Left forelimb (tissue), 1 donor: ENCODE measurements at regions not wholly inside any gene's neighbourhood (a gene's known extent, or its start where the extent isn't known, plus 50 kb on each side); places are given as distances from the start of the nearest gene placed in this dataset.
"Not testable (repeated sequence)": the region's sequence is repeated elsewhere in the genome, so short reads cannot be mapped to it uniquely, and the experiment has no call there.

Experiments used
- DNase-seq: peaks from one replicate; pipeline ENCODE4 v3.0.0-alpha.2; 2018; ENCODE audit warnings: low spot score

GRCh38 chr1:228941666-228942065 is 206.4 kb downstream of the RHOU start:
- no peak for DNase-seq

- no peak for DNase-seq
These were observed 208.2 kb downstream of the RHOU start for GRCh38 chr1:228943436-228943835.

GRCh38 chr1:228944296-228944695 is 209.0 kb downstream of the RHOU start:
- DNase-seq: no peak

GRCh38 chr1:228944935-228945371 is 209.7 kb downstream of the RHOU start:
- DNase-seq: no peak

GRCh38 chr1:228945885-228946284 is 210.6 kb downstream of the RHOU start:
- no peak for DNase-seq

- not testable (repeated sequence) for DNase-seq
These were observed 214.3 kb downstream of the RHOU start for GRCh38 chr1:228949617-228950016.

GRCh38 chr1:228953207-228953606 is 217.9 kb downstream of the RHOU start:
- DNase-seq: no peak

- DNase-seq: not testable (repeated sequence)
These were observed 218.5 kb downstream of the RHOU start for GRCh38 chr1:228953808-228954207.

- DNase-seq: no peak
These were observed 220.4 kb downstream of the RHOU start for GRCh38 chr1:228955691-228956090.

- no peak for DNase-seq
These were observed 221.6 kb downstream of the RHOU start for GRCh38 chr1:228956864-228957263.

GRCh38 chr1:228957535-228957934 is 222.3 kb downstream of the RHOU start:
- no peak for DNase-seq

- DNase-seq: no peak
These were observed 222.8 kb downstream of the RHOU start for GRCh38 chr1:228958121-228958520.

- DNase-seq: no peak
These were observed 223.5 kb downstream of the RHOU start for GRCh38 chr1:228958741-228959140.

GRCh38 chr1:228960705-228961104 is 225.4 kb downstream of the RHOU start:
- DNase-seq: no peak

GRCh38 chr1:228961511-228961910 is 226.2 kb downstream of the RHOU start:
- no peak for DNase-seq

GRCh38 chr1:228963795-228964177 is 228.5 kb downstream of the RHOU start:
- no peak for DNase-seq

- DNase-seq: no peak
These were observed 229.2 kb downstream of the RHOU start for GRCh38 chr1:228964178-228965089.

- no peak for DNase-seq
These were observed 233.8 kb downstream of the RHOU start for GRCh38 chr1:228968891-228969606.

- DNase-seq: no peak
These were observed 234.9 kb downstream of the RHOU start for GRCh38 chr1:228969953-228970800.

- no peak for DNase-seq
These were observed 237.3 kb downstream of the RHOU start for GRCh38 chr1:228972576-228972975.

- DNase-seq: no peak
These were observed 239.0 kb downstream of the RHOU start for GRCh38 chr1:228974273-228974672.

GRCh38 chr1:228975238-228975907 is 240.1 kb downstream of the RHOU start:
- DNase-seq: no peak
